Testis (tissue), 2 donors: ENCODE measurements at regions not wholly inside any gene's neighbourhood (a gene's known extent, or its start where the extent isn't known, plus 50 kb on each side); places are given as distances from the start of the nearest gene placed in this dataset.

Experiments
- POLR2A ChIP-seq: fragments of 450-650 bp; IDR thresholded peaks from one replicate; pipeline ENCODE4 v1.6.1; 2017; ENCODE audit warnings: antibody characterized with exemption, mild to moderate bottlenecking, moderate library complexity
- TF ChIP-seq, protein P1 (sequence below), 3 experiments: fragments of 450-650 bp in 2 of 3; fragments of 200-600 bp in 1 of 3; sonication (generic) in 1 of 3; IDR thresholded peaks; one replicate each; pipeline ENCODE4 v1.5.1; 2016 to 2019; ENCODE audit warnings: antibody characterized with exemption in 3 of 3, mild to moderate bottlenecking in 2 of 3, moderate library complexity in 1 of 3

GRCh38 chr3:117471831-117472230 is 762.3 kb downstream of the TUSC7 start:
- TF ChIP-seq, protein P1, sequence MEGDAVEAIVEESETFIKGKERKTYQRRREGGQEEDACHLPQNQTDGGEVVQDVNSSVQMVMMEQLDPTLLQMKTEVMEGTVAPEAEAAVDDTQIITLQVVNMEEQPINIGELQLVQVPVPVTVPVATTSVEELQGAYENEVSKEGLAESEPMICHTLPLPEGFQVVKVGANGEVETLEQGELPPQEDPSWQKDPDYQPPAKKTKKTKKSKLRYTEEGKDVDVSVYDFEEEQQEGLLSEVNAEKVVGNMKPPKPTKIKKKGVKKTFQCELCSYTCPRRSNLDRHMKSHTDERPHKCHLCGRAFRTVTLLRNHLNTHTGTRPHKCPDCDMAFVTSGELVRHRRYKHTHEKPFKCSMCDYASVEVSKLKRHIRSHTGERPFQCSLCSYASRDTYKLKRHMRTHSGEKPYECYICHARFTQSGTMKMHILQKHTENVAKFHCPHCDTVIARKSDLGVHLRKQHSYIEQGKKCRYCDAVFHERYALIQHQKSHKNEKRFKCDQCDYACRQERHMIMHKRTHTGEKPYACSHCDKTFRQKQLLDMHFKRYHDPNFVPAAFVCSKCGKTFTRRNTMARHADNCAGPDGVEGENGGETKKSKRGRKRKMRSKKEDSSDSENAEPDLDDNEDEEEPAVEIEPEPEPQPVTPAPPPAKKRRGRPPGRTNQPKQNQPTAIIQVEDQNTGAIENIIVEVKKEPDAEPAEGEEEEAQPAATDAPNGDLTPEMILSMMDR (IDR thresholded peaks at IDR 0.05) = no peak
- no peak for TF ChIP-seq POLR2A
